GM12878 (cell line): ENCODE measurements at regions not wholly inside any gene's neighbourhood (a gene's known extent, or its start where the extent isn't known, plus 50 kb on each side); places are given as distances from the start of the nearest gene placed in this dataset.

Source experiments
- ATAC-seq: fragments of 200-7000 bp; cut with Tn5 transposase; 3 replicates; pipeline ENCODE4 v1.9.1; 2020; ENCODE audit warnings: mild to moderate bottlenecking, moderate library complexity
- BruUV-seq: library from RNA; stranded (reverse); fragments of 400-500 nt; replicated peaks from 2 replicates; lab custom pipeline; 2021; lab: Mats Ljungman, UMichigan
- CTCF ChIA-PET: fragments of 300-600 bp; sonication (Branson Sonifier 250); formaldehyde crosslinking; extraction: SDS; loops from one replicate; lab custom pipeline; 2021; ENCODE audit warnings: inconsistent platforms; lab: Yijun Ruan, JAX
- POLR2A ChIA-PET: fragments of 350-600 bp; formaldehyde crosslinking; extraction: SDS; loops from one replicate; lab custom pipeline; 2021; ENCODE audit warnings: inconsistent platforms; lab: Charles Lee
- RAD21 ChIA-PET: fragments of 300-600 bp; sonication (Branson Sonifier 250); formaldehyde crosslinking; loops from one replicate; lab custom pipeline; 2023; ENCODE audit warnings: antibody characterized with exemption; ENCODE audit not compliant: unreplicated experiment; lab: Charles Lee
- SMC1A ChIA-PET: fragments of 300-600 bp; sonication (Branson Sonifier 250); formaldehyde crosslinking; loops from one replicate; lab custom pipeline; 2023; ENCODE audit not compliant: unreplicated experiment, uncharacterized antibody; lab: Charles Lee
- DNase-seq: peaks from one replicate; pipeline ENCODE4 v3.0.0-alpha.2; 2011; ENCODE audit warnings: low read depth, low spot score
- FAIRE-seq: peaks from 3 replicates; lab custom pipeline; 2011; peaks lifted over from hg19 to GRCh38; lab: Jason Lieb, UNC
- H2AFZ ChIP-seq: 2 replicates; pipeline ENCODE4 v1.6.0; 2011; ENCODE audit warnings: low read depth, low read length, control low read depth; ENCODE audit not compliant: control insufficient read depth
- H3K27ac ChIP-seq: 2 replicates; pipeline ENCODE4 v1.5.1; 2011; ENCODE audit warnings: control low read depth; ENCODE audit not compliant: control insufficient read depth, insufficient read depth
- H3K27me3 ChIP-seq, 2 experiments: replicated peaks in 1 of 2; 2 replicates each; pipeline versions ENCODE4 v1.6.0 to v1.6.1; 2011; ENCODE audit warnings: low read length in 1 of 2; ENCODE audit not compliant: control insufficient read depth in 2 of 2, insufficient read depth in 2 of 2
- H3K36me3 ChIP-seq, 2 experiments: 2 replicates each; pipeline ENCODE4 v1.5.1; 2011; ENCODE audit warnings: low read length in 1 of 2; ENCODE audit not compliant: control insufficient read depth in 2 of 2, insufficient read depth in 2 of 2
- H3K4me1 ChIP-seq: 2 replicates; pipeline ENCODE4 v1.6.1; 2011; ENCODE audit warnings: mild to moderate bottlenecking, low read length, moderate library complexity, mixed read lengths; ENCODE audit not compliant: control insufficient read depth, insufficient read depth
- H3K4me2 ChIP-seq: 2 replicates; pipeline ENCODE4 v1.6.0; 2011; ENCODE audit warnings: control low read depth; ENCODE audit not compliant: control insufficient read depth, insufficient read depth
- H3K4me3 ChIP-seq: fragments of 200-600 bp; sonication (generic); 2 replicates; pipeline ENCODE4 v1.5.1; 2016
- H3K79me2 ChIP-seq: 2 replicates; pipeline ENCODE4 v1.6.0; 2011; ENCODE audit warnings: low read length; ENCODE audit not compliant: control insufficient read depth, insufficient read depth
- H3K9ac ChIP-seq: 2 replicates; pipeline ENCODE4 v1.8.0; 2011; ENCODE audit warnings: low read length, control low read depth, mixed read lengths; ENCODE audit not compliant: control insufficient read depth, insufficient read depth
- H3K9me3 ChIP-seq: replicated peaks from 3 replicates; pipeline ENCODE4 v1.5.1; 2011; ENCODE audit warnings: mild to moderate bottlenecking, low read length; ENCODE audit not compliant: control insufficient read depth, insufficient read depth
- H4K20me1 ChIP-seq: 2 replicates; pipeline ENCODE4 v1.6.0; 2011; ENCODE audit not compliant: control insufficient read depth, insufficient read depth
- CREM ChIP-seq: IDR thresholded peaks from 2 replicates; pipeline ENCODE4 v1.6.1; 2014; ENCODE audit warnings: antibody characterized with exemption, low read depth
- EZH2 ChIP-seq: IDR thresholded peaks from 2 replicates; pipeline ENCODE4 v1.6.1; 2012; ENCODE audit warnings: low read depth, mild to moderate bottlenecking, control low read depth, inconsistent platforms, low read length, borderline replicate concordance; ENCODE audit not compliant: control insufficient read depth
- HDAC2 ChIP-seq: fragments of 200-600 bp; sonication (generic); IDR thresholded peaks from 2 replicates; pipeline ENCODE4 v1.6.1; 2017
- HDAC6 ChIP-seq: fragments of 200-600 bp; sonication (generic); IDR thresholded peaks from one replicate; pipeline ENCODE4 v1.8.0; 2017; ENCODE audit warnings: antibody characterized with exemption; ENCODE audit not compliant: unreplicated experiment
- JUNB ChIP-seq: IDR thresholded peaks from 2 replicates; pipeline ENCODE4 v1.6.1; 2016; ENCODE audit warnings: antibody characterized with exemption, mild to moderate bottlenecking
- NFIC ChIP-seq: IDR thresholded peaks from 2 replicates; pipeline ENCODE4 v1.6.1; 2012; ENCODE audit warnings: low read depth, mild to moderate bottlenecking, inconsistent platforms, low read length, moderate library complexity
- NR2C2 ChIP-seq: IDR thresholded peaks from 2 replicates; pipeline ENCODE4 v1.6.1; 2011; ENCODE audit warnings: borderline replicate concordance, low read depth; ENCODE audit not compliant: control insufficient read depth, insufficient read length
- NR2F1 ChIP-seq: fragments of 450-650 bp; conservative IDR thresholded peaks from 2 replicates; pipeline ENCODE4 v1.6.1; 2017; ENCODE audit warnings: mild to moderate bottlenecking
- TCF7 ChIP-seq: IDR thresholded peaks from 2 replicates; pipeline ENCODE4 v1.6.1; 2014; ENCODE audit warnings: antibody characterized with exemption, borderline replicate concordance
- YY1 ChIP-seq: IDR thresholded peaks from 2 replicates; pipeline ENCODE4 v1.6.1; 2011; ENCODE audit warnings: low read depth, mild to moderate bottlenecking, low read length
- WGBS: methylation state at CpG from one replicate; pipeline ENCODE4 v1.1.6; 2016; ENCODE audit warnings: low lambda C conversion rate; ENCODE audit not compliant: insufficient replicate concordance, insufficient coverage; ENCODE audit errors: missing lambda C conversion rate; 5-methylcytosine and 5-hydroxymethylcytosine counted together
- in situ Hi-C: fragments of 300-500 bp; cut with MboI; formaldehyde crosslinking; loops from 9 replicates; pipeline ENCODE4 v1.14.3; 2018; ENCODE audit warnings: mixed read lengths
- intact Hi-C: fragments of 100-400 bp; cut with micrococcal nuclease; formaldehyde crosslinking; loops from one replicate; pipeline ENCODE4 v1.14.2; 2022; ENCODE audit not compliant: unreplicated experiment
- TF ChIP-seq, protein P1 (sequence below): IDR thresholded peaks from 2 replicates; pipeline ENCODE4 v1.6.1; 2012; ENCODE audit warnings: low read depth, low read length, improper control_type of control experiment
- TF ChIP-seq, protein P2 (sequence below): IDR thresholded peaks from 2 replicates; pipeline ENCODE4 v1.6.1; 2012; ENCODE audit warnings: mild to moderate bottlenecking, low read depth, low read length

DNA sequence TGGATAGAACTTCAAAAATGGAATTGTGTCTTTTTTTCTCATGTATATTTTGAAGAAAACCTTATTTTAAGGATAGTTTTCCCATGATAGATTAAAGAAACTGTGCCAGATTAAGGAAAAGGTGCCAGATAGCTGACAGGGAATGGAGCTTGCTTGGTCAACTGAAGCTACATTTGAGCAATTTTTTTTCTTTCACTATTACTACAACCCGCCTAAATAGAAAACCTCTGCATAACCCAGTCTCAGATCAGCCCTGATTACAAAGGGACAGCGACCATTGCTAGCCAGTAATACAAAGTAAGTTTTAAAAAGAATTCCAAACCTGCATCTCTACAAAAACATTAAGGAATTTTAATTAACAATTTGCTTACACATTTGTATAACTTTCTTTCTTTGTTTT is 1123.4 kb upstream of the LRRTM3 start:
- ChIA-PET RAD21 (no interaction called here), CTCF (no interaction called here), POLR2A (no interaction called here), SMC1A (interaction anchor here (1.0 kb wide), 1 partner anchor 9 kb away, joined by 3 read pairs; no protein-coding TSS in a partner anchor)
- ATAC-seq (peak; percentile 54), FAIRE-seq (no peak), DNase-seq (no peak)
- H3K4me2 ChIP-seq = no peak overlapping the region
- WGBS = 39% methylated on average over 2 of the region's 2 CpGs
- TF ChIP-seq, protein P1, sequence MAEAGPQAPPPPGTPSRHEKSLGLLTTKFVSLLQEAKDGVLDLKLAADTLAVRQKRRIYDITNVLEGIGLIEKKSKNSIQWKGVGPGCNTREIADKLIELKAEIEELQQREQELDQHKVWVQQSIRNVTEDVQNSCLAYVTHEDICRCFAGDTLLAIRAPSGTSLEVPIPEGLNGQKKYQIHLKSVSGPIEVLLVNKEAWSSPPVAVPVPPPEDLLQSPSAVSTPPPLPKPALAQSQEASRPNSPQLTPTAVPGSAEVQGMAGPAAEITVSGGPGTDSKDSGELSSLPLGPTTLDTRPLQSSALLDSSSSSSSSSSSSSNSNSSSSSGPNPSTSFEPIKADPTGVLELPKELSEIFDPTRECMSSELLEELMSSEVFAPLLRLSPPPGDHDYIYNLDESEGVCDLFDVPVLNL = no peak
- no peak for TF ChIP-seq EZH2
- no peak for TF ChIP-seq HDAC2
- TF ChIP-seq JUNB = peak; percentile 61
- no peak for TF ChIP-seq CREM
- peak; percentile 13; the same call in 1 of the 2 replicates for TF ChIP-seq NFIC
- no peaks in the 10 kb centered on the region for H3K9me3 ChIP-seq
- no peak overlapping the region for H2AFZ ChIP-seq
- H3K27ac ChIP-seq = no peak overlapping the region
- H3K79me2 ChIP-seq = no peaks in the 10 kb centered on the region
- H3K27me3 ChIP-seq = no peaks in the 10 kb centered on the region
- intact Hi-C loops = no loop called here
- no peak overlapping the region for H3K9ac ChIP-seq
- BruUV-seq = no TSS peak
- no peaks in the 10 kb centered on the region for H4K20me1 ChIP-seq
- no peaks in the 10 kb centered on the region for H3K36me3 ChIP-seq
- no peak overlapping the region for H3K4me3 ChIP-seq
- in situ Hi-C loops = no loop called here
- H3K4me1 ChIP-seq = no peaks in the 10 kb centered on the region

DNA sequence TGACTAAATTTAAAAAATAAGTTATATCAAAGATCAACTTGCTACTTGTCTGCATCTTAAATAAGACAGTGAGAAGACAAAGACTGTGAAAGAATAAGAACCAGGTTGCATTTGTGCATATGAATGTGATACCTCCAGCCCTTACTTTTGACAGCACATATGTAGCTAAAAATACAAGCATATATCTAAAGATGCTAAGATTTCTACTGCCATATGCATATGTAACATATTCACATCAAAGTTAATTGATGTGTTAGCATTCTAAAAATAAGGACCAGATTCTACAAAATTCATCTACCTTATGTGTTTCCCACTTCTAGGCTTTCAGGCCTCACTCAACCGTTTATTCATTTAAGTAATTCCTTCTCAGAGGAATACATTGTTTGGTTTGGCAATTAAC is 1120.3 kb upstream of the LRRTM3 start:
- Histone ChIP-seq H3K79me2 (no peaks in the 10 kb centered on the region), H3K27me3 (no peaks in the 10 kb centered on the region), H2AFZ (no peak overlapping the region), H4K20me1 (no peaks in the 10 kb centered on the region), H3K36me3 (no peaks in the 10 kb centered on the region), H3K27ac (no peak overlapping the region), H3K4me2 (no peak overlapping the region), H3K9me3 (no peaks in the 10 kb centered on the region), H3K9ac (no peak overlapping the region), H3K4me3 (no peak overlapping the region), H3K4me1 (no peaks in the 10 kb centered on the region)
- DNase-seq (no peak), ATAC-seq (no peak), FAIRE-seq (no peak)
- ChIA-PET RAD21 (no interaction called here), POLR2A (no interaction called here), CTCF (no interaction called here), SMC1A (no interaction called here)
- intact Hi-C loops = no loop called here
- no TSS peak for BruUV-seq
- TF ChIP-seq, protein P2, sequence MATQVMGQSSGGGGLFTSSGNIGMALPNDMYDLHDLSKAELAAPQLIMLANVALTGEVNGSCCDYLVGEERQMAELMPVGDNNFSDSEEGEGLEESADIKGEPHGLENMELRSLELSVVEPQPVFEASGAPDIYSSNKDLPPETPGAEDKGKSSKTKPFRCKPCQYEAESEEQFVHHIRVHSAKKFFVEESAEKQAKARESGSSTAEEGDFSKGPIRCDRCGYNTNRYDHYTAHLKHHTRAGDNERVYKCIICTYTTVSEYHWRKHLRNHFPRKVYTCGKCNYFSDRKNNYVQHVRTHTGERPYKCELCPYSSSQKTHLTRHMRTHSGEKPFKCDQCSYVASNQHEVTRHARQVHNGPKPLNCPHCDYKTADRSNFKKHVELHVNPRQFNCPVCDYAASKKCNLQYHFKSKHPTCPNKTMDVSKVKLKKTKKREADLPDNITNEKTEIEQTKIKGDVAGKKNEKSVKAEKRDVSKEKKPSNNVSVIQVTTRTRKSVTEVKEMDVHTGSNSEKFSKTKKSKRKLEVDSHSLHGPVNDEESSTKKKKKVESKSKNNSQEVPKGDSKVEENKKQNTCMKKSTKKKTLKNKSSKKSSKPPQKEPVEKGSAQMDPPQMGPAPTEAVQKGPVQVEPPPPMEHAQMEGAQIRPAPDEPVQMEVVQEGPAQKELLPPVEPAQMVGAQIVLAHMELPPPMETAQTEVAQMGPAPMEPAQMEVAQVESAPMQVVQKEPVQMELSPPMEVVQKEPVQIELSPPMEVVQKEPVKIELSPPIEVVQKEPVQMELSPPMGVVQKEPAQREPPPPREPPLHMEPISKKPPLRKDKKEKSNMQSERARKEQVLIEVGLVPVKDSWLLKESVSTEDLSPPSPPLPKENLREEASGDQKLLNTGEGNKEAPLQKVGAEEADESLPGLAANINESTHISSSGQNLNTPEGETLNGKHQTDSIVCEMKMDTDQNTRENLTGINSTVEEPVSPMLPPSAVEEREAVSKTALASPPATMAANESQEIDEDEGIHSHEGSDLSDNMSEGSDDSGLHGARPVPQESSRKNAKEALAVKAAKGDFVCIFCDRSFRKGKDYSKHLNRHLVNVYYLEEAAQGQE = no peak
- TF ChIP-seq NR2F1 (no peak), HDAC6 (no peak), YY1 (no peak), NR2C2 (no peak), TCF7 (no peak)
- 0% methylated on average over 1 of the region's 1 CpG for WGBS
- in situ Hi-C loops = no loop called here
